GM12874 (cell line): ENCODE measurements at regions not wholly inside any gene's neighbourhood (a gene's known extent, or its start where the extent isn't known, plus 50 kb on each side); places are given as distances from the start of the nearest gene placed in this dataset.

Experiments used
- CTCF ChIP-seq: IDR thresholded peaks from 2 replicates; pipeline ENCODE4 v1.5.1; 2011; ENCODE audit warnings: low read depth, mild to moderate bottlenecking, control low read depth, low read length, moderate library complexity; ENCODE audit not compliant: insufficient read depth

- TF ChIP-seq CTCF = peak; percentile 96
Measured at GRCh38 chr11:15650105-15650938, 535.6 kb downstream of the INSC start.

- TF ChIP-seq CTCF = no peak
Measured at GRCh38 chr11:15651033-15651432, 536.3 kb downstream of the INSC start.

- TF ChIP-seq CTCF = no peak
Measured at GRCh38 chr11:15651816-15652215, 537.1 kb downstream of the INSC start.

GRCh38 chr11:15653191-15653710 lies 538.5 kb downstream of the INSC start:
- TF ChIP-seq CTCF = no peak

- no peak for TF ChIP-seq CTCF
Measured at GRCh38 chr11:15654451-15654850, 539.7 kb downstream of the INSC start.

GRCh38 chr11:15655552-15655951 lies 540.8 kb downstream of the INSC start:
- no peak for TF ChIP-seq CTCF

- TF ChIP-seq CTCF = no peak
Measured at GRCh38 chr11:15657264-15657663, 542.5 kb downstream of the INSC start.
